ENCODE measurements at regions not wholly inside any gene's neighbourhood (a gene's known extent, or its start where the extent isn't known, plus 50 kb on each side); places are given as distances from the start of the nearest gene placed in this dataset.
"Not testable (repeated sequence)": the region's sequence is repeated elsewhere in the genome, so short reads cannot be mapped to it uniquely, and the experiment has no call there.

DNA sequence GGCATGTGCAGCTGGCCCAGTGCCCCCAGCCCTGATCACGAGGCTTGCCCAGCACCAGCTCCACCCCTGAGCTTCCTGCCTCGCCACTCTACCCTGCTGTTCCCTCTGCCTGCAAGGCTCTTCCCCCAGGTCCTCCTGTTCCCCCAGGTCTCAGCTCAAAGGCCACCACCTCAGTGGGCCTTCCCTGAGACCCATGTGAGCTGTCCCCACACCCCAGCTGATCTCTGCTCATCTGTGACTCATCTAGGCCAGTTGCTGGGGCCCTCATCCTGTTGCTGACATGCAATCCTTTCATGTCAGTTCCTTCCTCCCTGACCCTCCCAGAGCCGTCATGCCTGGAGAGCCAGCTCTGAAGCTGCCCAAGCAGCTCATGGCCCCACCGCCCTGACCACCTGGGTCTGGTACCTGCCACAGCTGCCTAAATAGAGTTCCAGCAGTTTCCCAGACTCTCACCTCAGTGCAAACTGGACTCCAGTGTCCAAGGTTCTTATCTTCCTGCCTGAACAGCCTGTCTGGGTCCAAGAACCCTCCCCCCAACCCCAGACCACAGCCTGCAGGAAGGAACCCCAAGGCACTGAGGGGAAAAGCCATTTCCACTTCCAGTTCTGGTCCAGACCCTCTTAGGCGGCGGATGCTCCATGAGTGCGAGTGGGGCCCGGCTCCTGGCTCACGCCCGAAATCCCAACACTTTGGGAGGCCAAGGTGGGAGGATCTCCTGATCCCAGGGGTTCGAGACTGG, 116.6 kb upstream of the IQSEC1 start:
- TF ChIP-seq, protein P1, sequence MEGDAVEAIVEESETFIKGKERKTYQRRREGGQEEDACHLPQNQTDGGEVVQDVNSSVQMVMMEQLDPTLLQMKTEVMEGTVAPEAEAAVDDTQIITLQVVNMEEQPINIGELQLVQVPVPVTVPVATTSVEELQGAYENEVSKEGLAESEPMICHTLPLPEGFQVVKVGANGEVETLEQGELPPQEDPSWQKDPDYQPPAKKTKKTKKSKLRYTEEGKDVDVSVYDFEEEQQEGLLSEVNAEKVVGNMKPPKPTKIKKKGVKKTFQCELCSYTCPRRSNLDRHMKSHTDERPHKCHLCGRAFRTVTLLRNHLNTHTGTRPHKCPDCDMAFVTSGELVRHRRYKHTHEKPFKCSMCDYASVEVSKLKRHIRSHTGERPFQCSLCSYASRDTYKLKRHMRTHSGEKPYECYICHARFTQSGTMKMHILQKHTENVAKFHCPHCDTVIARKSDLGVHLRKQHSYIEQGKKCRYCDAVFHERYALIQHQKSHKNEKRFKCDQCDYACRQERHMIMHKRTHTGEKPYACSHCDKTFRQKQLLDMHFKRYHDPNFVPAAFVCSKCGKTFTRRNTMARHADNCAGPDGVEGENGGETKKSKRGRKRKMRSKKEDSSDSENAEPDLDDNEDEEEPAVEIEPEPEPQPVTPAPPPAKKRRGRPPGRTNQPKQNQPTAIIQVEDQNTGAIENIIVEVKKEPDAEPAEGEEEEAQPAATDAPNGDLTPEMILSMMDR (conservative IDR thresholded peaks at IDR 0.05), result no peak
- no peak for TF ChIP-seq ZFX (IDR thresholded peaks at IDR 0.05)
- no peak overlapping the region for H3K27ac ChIP-seq

GRCh38 chr3:13188975-13189374, 115.7 kb upstream of the IQSEC1 start:
- TF ChIP-seq ZFX (IDR thresholded peaks at IDR 0.05), result no peak
- TF ChIP-seq, protein P1 (conservative IDR thresholded peaks at IDR 0.05), result no peak
- H3K27ac ChIP-seq, result no peak overlapping the region

DNA sequence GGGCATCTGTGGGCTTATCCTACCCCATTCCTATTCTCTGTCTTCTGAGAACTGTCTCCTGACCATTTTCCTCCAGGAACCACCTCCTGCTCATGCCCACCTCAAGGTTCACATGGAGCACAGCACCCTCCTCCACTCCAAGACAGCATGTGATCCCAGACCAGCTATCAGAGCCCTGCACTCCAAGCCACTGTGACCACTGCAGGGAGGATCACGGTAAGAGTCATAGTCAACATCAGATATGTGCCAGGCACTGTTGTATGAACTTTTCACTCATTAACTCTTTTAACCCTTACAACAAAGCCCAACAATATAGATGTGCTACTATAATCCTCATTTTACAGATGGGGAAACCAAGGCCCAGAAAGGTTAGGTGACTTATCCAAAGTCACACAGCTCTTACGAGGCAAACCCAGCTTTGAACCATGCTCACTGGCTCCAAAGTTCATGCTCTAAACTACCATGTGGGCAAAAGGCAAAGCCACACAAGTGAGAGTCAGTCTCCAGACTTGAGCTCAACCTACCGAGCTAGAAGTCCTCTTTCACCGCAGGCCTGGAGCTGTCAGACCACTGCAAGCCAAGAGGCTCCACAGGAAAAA, 115.1 kb upstream of the IQSEC1 start:
- no peak overlapping the region for H3K27ac ChIP-seq
- TF ChIP-seq, protein P1 (conservative IDR thresholded peaks at IDR 0.05), result no peak
- no peak for TF ChIP-seq ZFX (IDR thresholded peaks at IDR 0.05)

DNA sequence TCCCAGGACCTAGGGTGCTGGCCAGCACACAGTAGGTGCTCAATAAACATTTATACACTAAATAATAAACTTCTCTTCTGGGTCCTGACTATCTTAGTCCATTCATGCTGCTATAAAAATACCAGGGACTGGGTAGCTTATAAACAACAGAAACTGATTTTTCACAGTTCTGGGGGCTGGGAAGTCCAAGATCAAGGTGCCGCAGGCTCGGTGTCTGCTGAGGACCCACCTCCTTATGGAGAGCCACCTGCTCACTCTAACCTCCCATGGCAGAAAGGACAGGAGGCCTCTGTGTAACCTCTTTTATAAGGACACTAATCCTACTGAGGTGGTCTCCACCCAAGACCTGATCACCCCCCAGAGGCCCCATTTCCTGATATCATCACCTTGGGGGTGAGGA, 114.4 kb upstream of the IQSEC1 start:
- H3K27ac ChIP-seq, result no peak overlapping the region
- no peak for TF ChIP-seq ZFX (IDR thresholded peaks at IDR 0.05)

- no peak overlapping the region for H3K27ac ChIP-seq
- TF ChIP-seq, protein P1 (conservative IDR thresholded peaks at IDR 0.05), result no peak
- TF ChIP-seq ZFX (IDR thresholded peaks at IDR 0.05), result no peak
Measured at GRCh38 chr3:13186435-13186815, 113.2 kb upstream of the IQSEC1 start.

- TF ChIP-seq, protein P1 (conservative IDR thresholded peaks at IDR 0.05), result no peak
- no peak for TF ChIP-seq ZFX (IDR thresholded peaks at IDR 0.05)
- no peak overlapping the region for H3K27ac ChIP-seq
Measured at GRCh38 chr3:13185737-13186434, 112.7 kb upstream of the IQSEC1 start.

GRCh38 chr3:13179582-13180210, 106.5 kb upstream of the IQSEC1 start:
- H3K27ac ChIP-seq, result not testable (repeated sequence)

DNA sequence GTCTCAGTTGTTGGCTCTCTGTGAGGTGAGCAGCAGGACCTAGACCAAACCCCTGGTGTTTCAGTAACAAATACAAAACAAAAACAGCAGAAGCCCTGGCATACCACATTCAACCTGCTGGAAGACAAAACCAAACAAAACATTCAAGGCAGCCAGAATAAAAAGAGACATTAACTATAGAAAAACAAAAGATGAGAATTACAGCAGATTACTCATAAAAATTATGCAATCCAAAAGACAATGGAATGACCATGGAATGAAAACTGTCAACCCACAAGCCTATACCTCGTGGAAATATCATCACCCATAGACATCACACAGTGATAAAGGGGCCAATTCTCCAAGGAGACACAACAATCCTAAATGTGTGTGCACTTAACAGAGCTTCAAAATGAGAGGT, 106.0 kb upstream of the IQSEC1 start:
- no peak overlapping the region for H3K27ac ChIP-seq
- TF ChIP-seq, protein P1 (conservative IDR thresholded peaks at IDR 0.05), result no peak
- TF ChIP-seq ZFX (IDR thresholded peaks at IDR 0.05), result no peak
